BJ (cell line): ENCODE measurements at regions not wholly inside any gene's neighbourhood (a gene's known extent, or its start where the extent isn't known, plus 50 kb on each side); places are given as distances from the start of the nearest gene placed in this dataset.

Experiments
- CTCF ChIA-PET: fragments of 350-600 bp; formaldehyde crosslinking; extraction: SDS; loops from one replicate; lab custom pipeline; 2021; ENCODE audit warnings: antibody characterized with exemption, inconsistent platforms; lab: Yijun Ruan, JAX
- POLR2A ChIA-PET: fragments of 300-600 bp; sonication (Branson Sonifier 250); formaldehyde crosslinking; extraction: SDS; loops from one replicate; lab custom pipeline; 2021; ENCODE audit warnings: antibody characterized with exemption; lab: Charles Lee
- DNase-seq: peaks from one replicate; pipeline ENCODE4 v3.0.0-alpha.2; 2011; ENCODE audit warnings: low read depth
- H3K27me3 ChIP-seq: 2 replicates; pipeline ENCODE4 v1.6.0; 2011; ENCODE audit warnings: low read length; ENCODE audit not compliant: control insufficient read depth, insufficient read depth
- H3K36me3 ChIP-seq: 2 replicates; pipeline ENCODE4 v1.5.1; 2011; ENCODE audit warnings: low read length; ENCODE audit not compliant: control insufficient read depth, insufficient read depth
- H3K4me3 ChIP-seq: 2 replicates; pipeline ENCODE4 v1.5.1; 2011; ENCODE audit warnings: low read depth, mild to moderate bottlenecking, control low read depth, low read length
- CTCF ChIP-seq: IDR thresholded peaks from 2 replicates; pipeline ENCODE4 v1.5.1; 2011; ENCODE audit warnings: low read depth, mild to moderate bottlenecking, control low read depth, inconsistent platforms, low read length, moderate library complexity; ENCODE audit not compliant: insufficient read depth

- DNase-seq, result peak; percentile 3
Measured at GRCh38 chr14:22190411-22191191, 398.4 kb downstream of the DAD1 start.

GRCh38 chr14:22189881-22190280 lies 399.1 kb downstream of the DAD1 start:
- H3K36me3 ChIP-seq, result no peaks in the 10 kb centered on the region
- H3K27me3 ChIP-seq, result no peaks in the 10 kb centered on the region
- H3K4me3 ChIP-seq, result no peak overlapping the region
- ChIA-PET CTCF (interaction anchor here (2.1 kb wide), 1 partner anchor 11 kb away, joined by 10 read pairs; no protein-coding TSS in a partner anchor), POLR2A (no interaction called here)
- DNase-seq, result no peak
- TF ChIP-seq CTCF, result no peak

More at GRCh38 chr14:22190411-22191191, 398.4 kb downstream of the DAD1 start:
- TF ChIP-seq CTCF, result no peak
- H3K27me3 ChIP-seq, result no peaks in the 10 kb centered on the region
- H3K4me3 ChIP-seq, result no peak overlapping the region
- no peaks in the 10 kb centered on the region for H3K36me3 ChIP-seq
- POLR2A ChIA-PET, result no interaction called here
- CTCF ChIA-PET, result interaction anchor here (2.1 kb wide), 1 partner anchor 10 kb away, joined by 10 read pairs; no protein-coding TSS in a partner anchor

GRCh38 chr14:22188318-22188717 lies 400.7 kb downstream of the DAD1 start:
- ChIA-PET POLR2A (no interaction called here), CTCF (no interaction called here)
- no peaks in the 10 kb centered on the region for H3K36me3 ChIP-seq
- no peak for DNase-seq
- no peak overlapping the region for H3K4me3 ChIP-seq
- TF ChIP-seq CTCF, result no peak
- H3K27me3 ChIP-seq, result no peaks in the 10 kb centered on the region

GRCh38 chr14:22185789-22186188 lies 403.2 kb downstream of the DAD1 start:
- POLR2A ChIA-PET, result no interaction called here
- TF ChIP-seq CTCF, result no peak
- CTCF ChIA-PET, result interaction anchor here (1.9 kb wide), 1 partner anchor 15 kb away, joined by 6 read pairs; no protein-coding TSS in a partner anchor

GRCh38 chr14:22185191-22185590 lies 403.8 kb downstream of the DAD1 start:
- Histone ChIP-seq H3K4me3 (no peak overlapping the region), H3K36me3 (no peaks in the 10 kb centered on the region), H3K27me3 (no peaks in the 10 kb centered on the region)
- CTCF ChIA-PET, result interaction anchor here (0.5 to 1.9 kb wide), 2 partner anchors 16 to 92 kb away, joined by 3 to 6 read pairs; no protein-coding TSS in a partner anchor
- no peak for DNase-seq
- POLR2A ChIA-PET, result no interaction called here
- no peak for TF ChIP-seq CTCF

More at GRCh38 chr14:22185789-22186188, 403.2 kb downstream of the DAD1 start:
- Histone ChIP-seq H3K27me3 (no peaks in the 10 kb centered on the region), H3K36me3 (no peaks in the 10 kb centered on the region), H3K4me3 (no peak overlapping the region)
- no peak for DNase-seq
